Spleen (tissue), 11 donors: ENCODE measurements at regions not wholly inside any gene's neighbourhood (a gene's known extent, or its start where the extent isn't known, plus 50 kb on each side); places are given as distances from the start of the nearest gene placed in this dataset.

Source experiments
- DNase-seq: peaks from one replicate; pipeline ENCODE4 v3.0.0-alpha.2; 2020
- H3K27ac ChIP-seq, 8 donors: fragments of 200-600 bp; sonication (generic) in 7 of 8; 1 replicate in 4 of 8; 2 replicates in 4 of 8; pipeline versions ENCODE4 v1.5.0 to v1.8.0; 2016 to 2021; ENCODE audit warnings: inconsistent platforms in 4 of 8, mild to moderate bottlenecking in 4 of 8, moderate library complexity in 1 of 8
- H3K27me3 ChIP-seq, 7 donors: fragments of 200-600 bp; sonication (generic) in 6 of 7; replicated peaks in 1 of 7; 1 replicate in 4 of 7; 2 replicates in 3 of 7; pipeline versions ENCODE4 v1.5.0 to v1.8.0; 2016 to 2021; ENCODE audit warnings: inconsistent platforms in 3 of 7, mild to moderate bottlenecking in 1 of 7
- H3K36me3 ChIP-seq, 6 donors: fragments of 200-600 bp; sonication (generic) in 5 of 6; 1 replicate in 4 of 6; 2 replicates in 2 of 6; pipeline versions ENCODE4 v1.5.0 to v1.8.0; 2016 to 2021; ENCODE audit warnings: inconsistent platforms in 2 of 6
- H3K4me1 ChIP-seq, 6 donors: fragments of 200-600 bp; sonication (generic) in 5 of 6; 1 replicate in 3 of 6; 2 replicates in 3 of 6; pipeline versions ENCODE4 v1.5.0 to v1.8.0; 2016 to 2021; ENCODE audit warnings: inconsistent platforms in 3 of 6
- H3K4me3 ChIP-seq, 8 donors: fragments of 200-600 bp; sonication (generic) in 7 of 8; 1 replicate in 4 of 8; 2 replicates in 4 of 8; pipeline versions ENCODE4 v1.5.0 to v1.8.0; 2016 to 2021; ENCODE audit warnings: inconsistent platforms in 4 of 8, mild to moderate bottlenecking in 4 of 8, moderate library complexity in 2 of 8
- H3K9me3 ChIP-seq, 8 donors: fragments of 200-600 bp; sonication (generic) in 7 of 8; 1 replicate in 4 of 8; 2 replicates in 4 of 8; pipeline versions ENCODE4 v1.5.0 to v1.8.0; 2016 to 2021; ENCODE audit warnings: inconsistent platforms in 4 of 8
- POLR2A ChIP-seq, 3 donors: fragments of 450-650 bp; IDR thresholded peaks; one replicate each; pipeline ENCODE4 v1.5.1; 2017; ENCODE audit warnings: antibody characterized with exemption in 3 of 3, mild to moderate bottlenecking in 1 of 3
- POLR2AphosphoS5 ChIP-seq, 3 donors: sonication (generic); formaldehyde crosslinking; IDR thresholded peaks; one replicate each; pipeline ENCODE4 v1.5.1; 2017; ENCODE audit warnings: antibody characterized with exemption in 3 of 3
- WGBS, 5 donors: extraction: QIAGEN DNeasy Blood & Tissue Kit in 3 of 5; methylation state at CpG; one replicate each; pipeline versions ENCODE4 v1.1.5 to v1.1.7; 2013 to 2018; 5-methylcytosine and 5-hydroxymethylcytosine counted together
- intact Hi-C: fragments of 100-400 bp; cut with DNase I; formaldehyde crosslinking; loops from one replicate; pipeline ENCODE4 v1.15.0; 2023; ENCODE audit warnings: low total_unique reads
- TF ChIP-seq, protein P1 (sequence below), 11 experiments: fragments of 200-600 bp in 7 of 11; fragments of 450-650 bp in 4 of 11; sonication (generic) in 4 of 11; IDR thresholded peaks in 8 of 11; conservative IDR thresholded peaks in 3 of 11; 1 replicate in 7 of 11; 2 replicates in 4 of 11; pipeline versions ENCODE4 v1.4.0 to v1.8.0; 2016 to 2021; ENCODE audit warnings: antibody characterized with exemption in 11 of 11, inconsistent platforms in 4 of 11, mild to moderate bottlenecking in 1 of 11
- donor health status: healthy with polysubstance abuse.
- donor health status: DM: no; HTN: no; CAD: no; lungs with moderate emphysema.
- donor health status: DM: no; HTN: no; CAD: no.
- donor health status: Bipolar disorder and iron deficiency.
- donor health status: healthy.
- donor health status: DM: no; HTN: no; CAD: no.
- donor health status: DM: yes; HTN: yes; CAD: no.

DNA sequence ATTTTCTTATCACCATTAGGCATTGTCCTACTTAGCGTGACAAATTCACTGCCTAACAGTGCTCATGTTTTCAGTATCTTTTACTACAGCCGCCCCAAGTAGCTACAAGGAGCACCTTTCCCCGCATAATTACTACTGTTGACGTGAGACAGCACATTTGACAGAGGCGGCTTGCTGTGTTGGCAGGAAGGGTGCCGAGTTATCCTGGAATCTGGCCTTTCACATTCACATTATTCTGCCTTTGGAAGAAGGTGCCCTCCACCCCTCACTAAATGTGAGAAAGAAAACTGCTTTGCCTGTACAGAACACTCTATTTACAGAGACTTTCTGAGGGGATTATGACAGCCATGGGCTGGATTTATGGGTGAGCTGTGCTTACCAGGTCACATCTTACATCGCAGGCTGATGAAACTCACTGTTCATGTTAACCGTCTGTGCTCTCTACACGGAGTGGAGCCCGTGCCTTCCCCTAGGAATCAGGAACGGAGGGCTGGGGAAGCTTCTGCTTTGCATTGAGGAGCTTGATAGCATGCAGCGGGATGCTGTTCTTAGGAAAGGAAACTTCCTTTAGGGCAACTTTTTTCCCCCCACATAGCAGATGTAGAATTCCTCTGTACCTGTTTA, 148.0 kb upstream of the ZRANB2 start:
- H3K4me3 ChIP-seq, result no peak overlapping the region
- H3K9me3 ChIP-seq, result no peaks in the 10 kb centered on the region
- H3K36me3 ChIP-seq, result no peaks in the 10 kb centered on the region
- H3K27me3 ChIP-seq, result no peaks in the 10 kb centered on the region
- DNase-seq, result no peak
- H3K4me1 ChIP-seq, result no peaks in the 10 kb centered on the region
- H3K27ac ChIP-seq, result no peak overlapping the region
- intact Hi-C loops, result no loop called here
- no peak for TF ChIP-seq POLR2AphosphoS5 (IDR thresholded peaks at IDR 0.05)
- TF ChIP-seq POLR2A (IDR thresholded peaks at IDR 0.05), result no peak
- TF ChIP-seq, protein P1, sequence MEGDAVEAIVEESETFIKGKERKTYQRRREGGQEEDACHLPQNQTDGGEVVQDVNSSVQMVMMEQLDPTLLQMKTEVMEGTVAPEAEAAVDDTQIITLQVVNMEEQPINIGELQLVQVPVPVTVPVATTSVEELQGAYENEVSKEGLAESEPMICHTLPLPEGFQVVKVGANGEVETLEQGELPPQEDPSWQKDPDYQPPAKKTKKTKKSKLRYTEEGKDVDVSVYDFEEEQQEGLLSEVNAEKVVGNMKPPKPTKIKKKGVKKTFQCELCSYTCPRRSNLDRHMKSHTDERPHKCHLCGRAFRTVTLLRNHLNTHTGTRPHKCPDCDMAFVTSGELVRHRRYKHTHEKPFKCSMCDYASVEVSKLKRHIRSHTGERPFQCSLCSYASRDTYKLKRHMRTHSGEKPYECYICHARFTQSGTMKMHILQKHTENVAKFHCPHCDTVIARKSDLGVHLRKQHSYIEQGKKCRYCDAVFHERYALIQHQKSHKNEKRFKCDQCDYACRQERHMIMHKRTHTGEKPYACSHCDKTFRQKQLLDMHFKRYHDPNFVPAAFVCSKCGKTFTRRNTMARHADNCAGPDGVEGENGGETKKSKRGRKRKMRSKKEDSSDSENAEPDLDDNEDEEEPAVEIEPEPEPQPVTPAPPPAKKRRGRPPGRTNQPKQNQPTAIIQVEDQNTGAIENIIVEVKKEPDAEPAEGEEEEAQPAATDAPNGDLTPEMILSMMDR (IDR thresholded peaks at IDR 0.05 in 8 of 11, conservative IDR thresholded peaks at IDR 0.05 in 3 of 11), result no peak
- 60 to 66% (median 63%) methylated on average over 12 of the region's 12 CpGs for whole genome bisulfite sequencing, 5 donors

DNA sequence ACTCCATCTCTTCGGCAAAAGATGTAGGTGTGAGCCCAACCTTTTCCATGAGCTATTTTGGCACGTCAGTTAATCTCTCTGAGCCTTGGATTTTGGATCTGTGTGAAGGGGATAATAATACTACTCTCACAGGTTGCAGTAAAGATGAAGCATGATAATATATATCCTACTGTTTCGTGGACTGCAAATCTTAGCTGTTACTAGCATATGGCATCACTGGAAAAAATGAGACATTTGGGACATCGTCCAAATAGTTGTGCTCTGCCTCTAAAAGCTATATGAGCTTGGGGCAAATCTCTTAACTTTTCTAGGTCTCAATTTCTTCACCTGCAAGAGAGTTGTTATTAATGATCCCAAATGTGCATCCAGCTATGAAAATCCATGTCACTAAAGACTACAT, 147.4 kb upstream of the ZRANB2 start:
- Histone ChIP-seq H3K36me3 (no peaks in the 10 kb centered on the region), H3K4me3 (no peak overlapping the region), H3K27me3 (no peaks in the 10 kb centered on the region), H3K9me3 (no peaks in the 10 kb centered on the region), H3K4me1 (no peaks in the 10 kb centered on the region), H3K27ac (no peak overlapping the region)
- intact Hi-C loops, result no loop called here
- WGBS, 5 donors, result 71 to 78% (median 77%) methylated on average over 4 of the region's 4 CpGs
- no peak for DNase-seq
- TF ChIP-seq POLR2A (IDR thresholded peaks at IDR 0.05), result no peak
- TF ChIP-seq, protein P1 (IDR thresholded peaks at IDR 0.05 in 8 of 11, conservative IDR thresholded peaks at IDR 0.05 in 3 of 11), result no peak
- no peak for TF ChIP-seq POLR2AphosphoS5 (IDR thresholded peaks at IDR 0.05)

DNA sequence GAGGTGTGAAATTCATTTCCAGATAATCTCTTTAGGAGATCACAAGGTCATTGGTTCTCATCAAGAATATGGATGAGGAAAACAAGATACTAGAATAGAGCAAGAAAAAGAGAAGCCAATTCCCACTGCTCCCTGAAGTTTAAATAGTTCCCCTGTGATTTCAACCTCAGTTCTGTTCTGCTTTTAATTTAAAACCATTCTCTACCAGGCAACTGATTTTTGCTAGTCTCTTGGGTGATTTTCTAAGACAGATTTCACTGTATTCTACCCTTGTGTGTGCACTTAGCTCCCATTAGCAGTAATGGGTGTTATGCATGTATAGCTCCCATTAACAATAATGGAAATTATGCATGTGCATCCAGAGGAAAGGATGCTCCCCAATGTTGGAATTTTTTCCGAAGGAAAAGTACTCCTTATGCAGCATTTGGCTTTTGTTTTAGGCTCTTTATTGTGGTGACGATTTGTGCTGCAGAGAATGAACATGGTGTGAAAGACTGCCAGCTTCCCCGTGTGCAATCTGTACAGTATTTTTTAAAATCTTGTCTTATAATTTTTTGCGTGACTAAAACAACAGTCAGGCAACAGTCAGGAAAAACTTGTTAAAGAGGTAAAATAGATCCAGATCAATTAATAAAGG, 144.0 kb upstream of the ZRANB2 start:
- no peak overlapping the region for H3K4me3 ChIP-seq
- peaks cover 0 to 3% (median 0%) of the 10 kb centered on the region in 8 donors for H3K9me3 ChIP-seq
- H3K27me3 ChIP-seq, result no peaks in the 10 kb centered on the region
- TF ChIP-seq POLR2A (IDR thresholded peaks at IDR 0.05), result no peak
- TF ChIP-seq, protein P1 (IDR thresholded peaks at IDR 0.05 in 8 of 11, conservative IDR thresholded peaks at IDR 0.05 in 3 of 11), result no peak
- no peak for TF ChIP-seq POLR2AphosphoS5 (IDR thresholded peaks at IDR 0.05)
- no peak overlapping the region for H3K27ac ChIP-seq
- intact Hi-C loops, result no loop called here
- H3K36me3 ChIP-seq, result no peaks in the 10 kb centered on the region
- no peak for DNase-seq
- WGBS, 5 donors, result 80 to 91% (median 86%) methylated on average over 4 of the region's 4 CpGs
- H3K4me1 ChIP-seq, result no peaks in the 10 kb centered on the region

DNA sequence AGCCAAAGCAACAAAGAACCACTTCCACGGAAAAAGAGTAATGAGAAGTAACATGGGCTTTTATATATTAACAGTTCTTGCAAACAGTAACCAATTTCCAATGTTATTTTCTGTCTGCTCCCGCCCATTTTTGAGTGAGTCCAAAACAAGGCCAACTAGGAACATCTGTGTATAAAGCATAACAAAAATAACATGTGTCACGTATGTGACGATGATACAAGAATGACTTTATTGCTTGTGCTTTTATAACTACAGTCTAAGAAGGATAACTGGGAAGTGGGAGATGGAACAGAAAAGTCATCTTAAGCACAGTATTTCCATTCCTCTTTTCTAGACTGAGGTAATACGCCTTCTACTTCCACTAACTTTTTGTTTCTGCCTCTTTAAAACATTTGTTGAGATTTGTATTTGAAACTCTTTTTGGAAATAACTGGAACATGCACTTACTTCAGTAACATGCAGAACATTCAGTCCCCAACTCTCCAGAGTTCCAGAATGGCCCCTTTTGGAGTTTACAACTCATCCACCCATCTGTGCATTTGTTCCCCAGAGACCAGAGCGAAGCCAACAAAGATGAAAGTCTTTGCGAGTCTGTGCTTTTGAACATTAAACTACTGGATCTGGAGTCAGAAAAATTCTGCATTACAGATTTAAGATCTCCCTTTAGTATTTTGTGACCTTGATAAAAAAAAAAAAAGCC, 143.0 kb upstream of the ZRANB2 start:
- Histone ChIP-seq H3K27me3 (no peaks in the 10 kb centered on the region), H3K4me3 (no peak overlapping the region), H3K27ac (no peak overlapping the region), H3K4me1 (no peaks in the 10 kb centered on the region), H3K9me3 (peaks cover 0 to 9% (median 0%) of the 10 kb centered on the region in 8 donors), H3K36me3 (no peaks in the 10 kb centered on the region)
- 85 to 89% (median 87%) methylated on average over 7 of the region's 7 CpGs for WGBS, 5 donors
- DNase-seq, result no peak
- intact Hi-C loops, result no loop called here
- TF ChIP-seq, protein P1 (IDR thresholded peaks at IDR 0.05 in 8 of 11, conservative IDR thresholded peaks at IDR 0.05 in 3 of 11), result no peak
- no peak for TF ChIP-seq POLR2AphosphoS5 (IDR thresholded peaks at IDR 0.05)
- no peak for TF ChIP-seq POLR2A (IDR thresholded peaks at IDR 0.05)
